Ammon's horn (tissue), 1 donor: ENCODE measurements at regions not wholly inside any gene's neighbourhood (a gene's known extent, or its start where the extent isn't known, plus 50 kb on each side); places are given as distances from the start of the nearest gene placed in this dataset.

Experiments used
- DNase-seq: peaks from one replicate; pipeline ENCODE4 v3.0.0-alpha.2; 2016; ENCODE audit warnings: low spot score

DNA sequence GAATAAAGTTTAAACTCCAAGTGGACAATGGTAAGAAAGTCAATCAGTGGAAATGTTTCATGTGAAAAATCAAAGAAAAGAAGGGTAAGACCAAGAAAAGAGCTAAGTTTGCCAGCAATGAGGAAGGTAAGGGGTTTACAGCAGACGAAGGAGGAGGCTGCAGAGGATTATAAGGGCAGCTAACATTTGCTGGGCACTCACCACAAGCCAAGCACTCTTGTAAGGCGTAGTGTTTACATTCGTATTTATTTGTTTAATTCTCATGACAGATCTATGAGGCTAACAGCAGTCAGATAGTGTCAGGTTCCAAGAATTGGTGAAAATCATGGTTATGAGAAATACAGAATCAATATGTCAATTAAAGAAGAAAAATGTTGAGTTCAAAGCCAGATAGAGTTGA lies 75.2 kb upstream of the NGF start:
- DNase-seq = no peak

DNA sequence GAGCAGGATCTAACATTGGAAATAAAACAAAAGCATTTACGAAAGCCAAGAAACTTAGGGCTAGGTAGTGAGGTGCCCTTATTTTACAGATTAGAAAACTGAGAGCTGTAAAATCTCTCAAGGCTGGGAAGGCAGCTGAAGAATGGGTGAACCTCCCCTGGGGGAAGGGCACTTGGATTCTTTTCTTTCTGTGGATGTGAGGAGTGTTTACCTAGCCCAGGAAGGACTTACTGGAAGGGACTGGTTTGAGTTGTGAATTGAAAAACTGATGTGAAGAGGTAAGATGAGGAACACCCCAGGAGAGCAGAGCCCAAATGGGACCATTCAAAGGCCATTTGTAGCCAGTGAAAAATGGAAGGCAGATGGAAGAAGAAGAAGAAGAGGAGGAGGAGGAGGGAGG lies 74.7 kb upstream of the NGF start:
- DNase-seq = no peak

DNA sequence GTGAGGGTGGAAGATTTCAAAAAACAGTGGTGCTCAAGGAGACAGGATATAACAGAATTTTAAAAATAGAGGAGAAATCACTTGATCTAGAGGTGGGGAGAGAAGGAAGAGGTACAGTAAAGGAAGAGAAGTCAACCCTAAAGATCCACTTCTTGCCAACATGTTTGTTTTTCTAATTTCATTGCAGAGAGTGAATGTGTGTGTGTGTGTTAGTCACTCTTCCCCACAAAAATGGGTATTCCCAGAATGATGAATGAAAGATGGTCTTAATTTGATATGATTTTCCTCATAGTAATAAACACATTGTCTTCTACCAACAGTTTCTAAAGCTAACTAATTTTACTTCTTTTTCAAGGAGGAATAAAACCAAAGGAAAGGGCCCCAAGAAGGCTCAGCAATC lies 74.2 kb upstream of the NGF start:
- DNase-seq = no peak

DNA sequence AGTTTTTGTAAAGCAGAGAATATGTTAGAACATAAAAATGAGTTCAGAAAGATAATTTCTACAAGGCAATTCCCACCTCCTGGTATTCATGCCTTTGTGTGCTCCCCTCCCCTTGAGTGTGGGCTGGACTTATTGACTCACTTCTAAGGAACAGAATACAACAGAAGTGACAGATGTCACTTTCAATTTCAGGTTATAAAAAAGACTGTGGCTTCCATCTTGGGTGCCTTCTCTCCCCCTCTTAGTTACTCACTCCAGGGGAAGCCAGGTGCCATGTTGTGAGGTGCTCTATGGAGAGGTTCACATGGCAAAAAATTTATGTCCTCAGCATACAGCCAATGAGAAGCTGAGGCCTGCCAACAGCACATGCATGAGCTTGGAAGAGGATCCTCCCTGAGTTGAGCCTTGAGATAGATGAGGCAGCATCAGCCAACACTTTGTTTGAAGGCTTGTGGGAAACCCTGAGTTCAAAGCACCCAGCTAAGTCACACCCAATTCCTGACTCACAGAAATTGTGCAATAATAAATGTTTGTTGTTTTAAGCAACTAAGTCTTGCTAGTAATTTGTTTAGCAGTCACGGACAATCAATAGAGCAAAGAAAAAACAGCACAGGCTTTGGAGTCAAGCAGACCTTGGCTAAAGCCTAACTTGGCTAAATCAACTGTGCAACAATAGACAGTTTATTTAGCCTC lies 73.5 kb upstream of the NGF start:
- no peak for DNase-seq

DNA sequence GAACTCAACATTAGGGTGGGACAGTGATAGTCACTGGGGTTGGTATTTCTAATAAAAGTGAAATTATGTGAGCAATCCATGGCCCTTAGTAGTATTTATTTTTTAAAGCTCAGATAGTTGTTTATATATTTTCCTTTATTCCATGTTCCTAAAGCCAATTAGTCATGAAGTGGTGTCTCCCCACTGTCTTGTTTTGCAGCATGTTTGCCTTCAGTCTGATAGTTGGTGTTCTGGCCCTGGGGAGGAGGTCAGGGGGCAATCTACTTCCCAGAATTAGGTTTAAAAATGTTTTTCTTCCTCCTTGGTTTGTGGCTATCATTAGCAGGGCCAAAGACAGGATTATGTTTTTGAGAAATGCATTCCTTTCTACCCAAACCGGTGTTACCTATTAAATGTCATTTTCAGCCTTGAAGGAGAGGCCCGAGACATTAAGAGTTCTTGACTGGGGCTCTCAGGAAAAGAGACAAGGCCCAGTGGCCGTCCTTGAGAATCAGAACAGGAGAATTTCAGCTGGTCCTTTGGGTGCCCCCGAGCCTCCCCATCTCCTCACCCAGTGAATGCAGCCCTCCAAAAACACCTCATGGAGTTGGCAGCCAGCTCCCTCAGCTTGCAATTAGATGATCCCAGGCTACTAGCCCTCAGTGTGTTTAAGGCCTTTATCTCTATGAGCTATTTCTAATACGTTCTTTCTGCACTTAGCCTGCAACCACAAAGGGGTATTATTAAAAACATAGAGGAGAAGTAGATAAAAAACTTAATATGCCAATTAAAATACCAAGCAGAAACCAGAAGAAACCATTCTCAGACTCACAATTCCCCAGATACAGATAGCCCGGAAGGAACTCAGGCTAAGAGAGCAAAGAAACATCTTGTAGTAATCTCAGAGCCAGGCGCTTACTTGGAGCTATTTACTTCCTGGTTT lies 71.3 kb upstream of the NGF start:
- DNase-seq = no peak

DNA sequence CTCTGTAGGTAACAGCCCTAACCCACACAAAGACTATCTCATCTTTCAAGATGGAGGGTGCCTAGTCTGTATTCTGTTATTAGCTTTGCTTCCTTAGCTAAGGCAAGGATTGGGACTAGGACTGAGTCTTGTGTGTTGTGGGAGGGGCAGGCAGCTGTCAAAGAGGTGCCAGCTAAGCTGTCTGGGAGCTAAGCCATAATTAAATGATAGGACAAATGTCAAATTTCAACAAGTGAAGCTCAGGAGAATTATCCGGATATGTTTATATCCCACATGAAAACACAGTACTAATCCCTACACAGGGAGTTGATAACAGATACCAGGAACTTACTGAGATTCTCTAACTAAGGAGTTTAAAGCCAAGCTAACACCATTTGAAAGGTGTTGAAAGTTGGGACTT lies 70.5 kb upstream of the NGF start:
- DNase-seq = no peak

DNA sequence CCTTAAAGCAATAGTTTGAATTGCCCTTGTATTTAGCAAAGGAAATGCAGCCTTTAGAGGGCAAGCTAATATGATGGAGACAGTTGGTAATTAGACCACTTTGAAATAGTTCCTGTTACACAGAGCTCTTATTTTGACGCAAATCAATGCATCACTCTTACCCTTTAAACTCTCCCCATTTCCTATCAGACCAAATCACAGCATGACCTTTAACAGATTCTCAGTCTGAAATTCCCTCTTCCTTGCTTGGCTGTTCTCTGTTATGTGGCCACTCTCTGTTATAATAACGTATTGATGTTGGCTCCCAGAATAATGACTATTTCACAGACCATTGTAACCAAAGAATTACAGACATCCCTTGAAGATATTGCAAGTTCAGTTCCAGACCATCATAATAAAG lies 66.9 kb upstream of the NGF start:
- no peak for DNase-seq

DNA sequence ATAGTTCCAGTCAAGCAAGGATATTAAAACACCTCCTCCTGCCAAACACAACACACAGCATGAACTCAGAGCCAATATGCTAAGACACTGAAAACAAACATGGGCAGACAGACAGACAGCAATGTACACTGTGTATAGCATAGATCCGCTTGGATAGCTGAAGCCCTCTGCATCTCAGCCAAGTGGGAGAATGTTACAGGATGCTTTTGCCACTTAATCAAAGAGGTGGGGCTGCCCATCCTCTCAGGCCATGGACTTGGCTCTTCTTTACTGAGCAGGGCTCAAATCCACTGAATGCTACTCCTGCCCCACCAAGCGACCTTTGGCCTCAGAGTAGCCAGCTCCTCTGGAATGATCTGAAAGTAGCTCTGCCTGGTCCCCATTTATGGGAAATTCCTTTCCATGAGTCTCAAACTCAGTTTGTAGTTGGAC lies 64.7 kb upstream of the NGF start:
- no peak for DNase-seq

DNA sequence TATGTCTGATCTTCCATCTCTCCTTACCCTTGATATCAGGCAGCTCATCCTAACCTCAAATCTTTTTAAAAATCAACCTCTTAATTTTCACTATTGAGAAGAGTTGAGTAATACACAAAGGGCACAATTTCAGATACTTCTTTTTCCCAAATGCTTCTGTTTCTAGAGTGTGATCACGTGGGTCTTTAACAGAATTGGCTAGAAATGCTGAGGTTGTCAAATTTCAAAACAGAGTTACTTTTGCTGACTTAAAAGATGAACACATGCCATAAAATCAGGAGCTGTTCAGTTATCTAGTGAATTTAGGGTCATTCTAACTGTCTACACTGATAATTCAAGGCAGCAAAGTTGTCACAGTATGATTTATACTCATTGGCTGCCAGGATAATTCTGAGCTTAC lies 63.6 kb upstream of the NGF start:
- no peak for DNase-seq

DNA sequence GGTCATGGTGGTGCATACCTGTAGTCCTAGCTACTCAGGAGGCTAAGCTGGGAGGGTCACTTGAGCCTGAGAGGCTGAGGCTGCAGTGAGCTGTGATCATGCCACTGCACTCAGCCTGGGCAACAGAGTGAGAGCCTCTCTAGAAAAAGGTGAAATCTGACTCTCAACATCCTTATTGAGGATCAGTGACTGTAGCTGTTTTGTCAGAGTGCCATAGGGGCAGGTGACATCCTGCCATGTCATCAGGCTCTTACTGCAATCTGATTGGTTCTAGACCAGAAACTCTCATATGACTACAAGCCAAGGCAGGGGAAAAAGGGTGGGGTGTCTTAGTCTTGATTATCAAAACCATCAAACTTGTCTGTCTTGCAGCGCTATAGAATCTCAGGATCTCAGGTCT lies 62.8 kb upstream of the NGF start:
- DNase-seq = no peak

DNA sequence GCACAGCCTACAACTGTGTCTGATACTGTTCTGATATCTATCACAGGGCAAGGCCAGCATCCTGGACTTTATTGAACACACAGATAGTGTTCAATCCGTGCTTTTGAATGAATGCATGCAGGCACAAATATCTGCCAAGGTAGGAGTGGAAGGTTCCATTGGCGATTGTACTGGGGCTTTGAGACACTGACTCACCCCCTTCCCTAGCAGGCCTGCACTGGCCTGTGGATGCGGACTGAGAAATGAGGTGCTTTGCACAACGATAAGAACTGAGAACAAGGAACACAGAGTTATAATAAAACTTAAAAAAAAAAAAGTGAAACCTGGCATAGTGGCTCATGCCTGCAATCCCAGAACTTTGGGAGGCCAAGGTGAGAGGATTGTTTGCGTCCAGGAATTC lies 62.4 kb upstream of the NGF start:
- no peak for DNase-seq

DNA sequence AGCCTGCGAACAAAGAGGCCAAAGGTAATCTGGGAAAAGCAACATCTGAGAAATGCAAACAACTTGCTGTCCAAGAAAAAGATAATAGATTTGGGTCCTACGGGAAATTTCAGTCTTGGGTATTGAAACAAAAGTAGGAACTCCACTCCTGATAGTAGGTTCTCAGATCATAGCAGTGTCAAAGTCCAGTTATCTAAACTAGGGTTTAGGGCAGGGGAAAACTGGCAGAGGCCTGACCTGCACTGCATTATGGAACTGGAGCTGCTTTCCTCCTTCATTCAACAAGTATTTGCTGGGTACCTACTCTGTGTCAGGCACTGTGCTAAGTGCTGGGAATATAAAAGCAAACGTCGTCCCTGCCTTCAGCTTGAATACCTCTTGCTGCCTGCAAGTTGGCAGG lies 60.7 kb upstream of the NGF start:
- DNase-seq = no peak
